Neural progenitor cell (in vitro differentiated cells): ENCODE measurements at regions not wholly inside any gene's neighbourhood (a gene's known extent, or its start where the extent isn't known, plus 50 kb on each side); places are given as distances from the start of the nearest gene placed in this dataset.

Experiments used
- DNase-seq: peaks from one replicate; pipeline ENCODE4 v3.0.0-alpha.2; 2016; ENCODE audit warnings: low spot score
- H2AFZ ChIP-seq: fragments of 200-600 bp; sonication (generic); replicated peaks from 2 replicates; pipeline ENCODE4 v1.6.1; 2016; ENCODE audit warnings: antibody characterized with exemption
- H3F3A ChIP-seq: fragments of 200-600 bp; sonication (generic); 2 replicates; pipeline ENCODE4 v1.6.1; 2016; ENCODE audit warnings: antibody characterized with exemption, low read depth
- H3K27ac ChIP-seq: fragments of 200-600 bp; sonication (generic); 2 replicates; pipeline ENCODE4 v1.5.1; 2016; ENCODE audit warnings: mild to moderate bottlenecking
- H3K27me3 ChIP-seq: fragments of 200-600 bp; sonication (generic); 2 replicates; pipeline ENCODE4 v1.6.1; 2016; ENCODE audit warnings: mild to moderate bottlenecking, moderate library complexity
- H3K36me3 ChIP-seq: fragments of 200-600 bp; sonication (generic); 2 replicates; pipeline ENCODE4 v1.5.1; 2016
- H3K4me1 ChIP-seq: fragments of 200-600 bp; sonication (generic); 2 replicates; pipeline ENCODE4 v1.6.1; 2016; ENCODE audit warnings: mixed run types
- H3K4me2 ChIP-seq: fragments of 200-600 bp; sonication (generic); 2 replicates; pipeline ENCODE4 v1.6.1; 2016
- H3K4me3 ChIP-seq: fragments of 200-600 bp; sonication (generic); 2 replicates; pipeline ENCODE4 v1.5.1; 2016
- H3K79me2 ChIP-seq: fragments of 200-600 bp; sonication (generic); 2 replicates; pipeline ENCODE4 v1.6.1; 2016; ENCODE audit warnings: low read depth
- H3K9ac ChIP-seq: fragments of 200-600 bp; sonication (generic); 2 replicates; pipeline ENCODE4 v1.6.1; 2016
- H3K9me3 ChIP-seq: fragments of 200-600 bp; sonication (generic); 2 replicates; pipeline ENCODE4 v1.5.1; 2016; ENCODE audit warnings: low read depth
- H4K20me1 ChIP-seq: fragments of 200-600 bp; sonication (generic); 2 replicates; pipeline ENCODE4 v1.6.1; 2016; ENCODE audit warnings: low read depth
- H3K27ac Mint-ChIP-seq: 3 replicates; pipeline ENCODE4 v1.8.0; 2021; ENCODE audit warnings: mixed read lengths
- H3K27me3 Mint-ChIP-seq: 2 replicates; pipeline ENCODE4 v1.8.0; 2022; ENCODE audit warnings: low read depth, mild to moderate bottlenecking, inconsistent platforms, moderate library complexity, mixed read lengths; ENCODE audit not compliant: insufficient read depth
- H3K36me3 Mint-ChIP-seq: 3 replicates; pipeline ENCODE4 v1.8.0; 2021; ENCODE audit warnings: mixed read lengths
- H3K4me1 Mint-ChIP-seq: 3 replicates; pipeline ENCODE4 v1.8.0; 2021; ENCODE audit warnings: mixed read lengths
- H3K4me3 Mint-ChIP-seq: 3 replicates; pipeline ENCODE4 v1.8.0; 2021; ENCODE audit warnings: mild to moderate bottlenecking, moderate library complexity, mixed read lengths
- H3K9me3 Mint-ChIP-seq: 3 replicates; pipeline ENCODE4 v1.8.0; 2020; ENCODE audit warnings: mixed read lengths
- CTCF ChIP-seq: fragments of 200-600 bp; sonication (generic); IDR thresholded peaks from 2 replicates; pipeline ENCODE4 v1.5.1; 2017; ENCODE audit warnings: antibody characterized with exemption, mild to moderate bottlenecking
- EZH2 ChIP-seq: fragments of 200-600 bp; sonication (generic); IDR thresholded peaks from 2 replicates; pipeline ENCODE4 v1.6.1; 2017; ENCODE audit warnings: antibody characterized with exemption, mild to moderate bottlenecking, moderate library complexity
- EZH2phosphoT487 ChIP-seq: fragments of 200-600 bp; sonication (generic); IDR thresholded peaks from 2 replicates; pipeline ENCODE4 v1.6.1; 2017; ENCODE audit warnings: antibody characterized with exemption

- Histone ChIP-seq H3K4me2 (no peak overlapping the region), H3K9ac (no peak overlapping the region), H3K79me2 (no peaks in the 10 kb centered on the region), H3K36me3 (no peaks in the 10 kb centered on the region), H4K20me1 (no peaks in the 10 kb centered on the region), H3K27me3 (no peaks in the 10 kb centered on the region), H3K4me1 (no peaks in the 10 kb centered on the region), H2AFZ (no peak overlapping the region), H3K9me3 (no peaks in the 10 kb centered on the region), H3K27ac (no peak overlapping the region), H3F3A (no peaks in the 10 kb centered on the region), H3K4me3 (no peak overlapping the region)
- Mint-ChIP-seq H3K36me3 (no peaks in the 10 kb centered on the region), H3K27ac (no peak overlapping the region), H3K27me3 (peaks cover 2% of the 10 kb centered on the region), H3K4me3 (no peak overlapping the region), H3K4me1 (no peaks in the 10 kb centered on the region), H3K9me3 (no peaks in the 10 kb centered on the region)
- no peak for DNase-seq
- TF ChIP-seq EZH2phosphoT487 (no peak), CTCF (no peak), EZH2 (no peak)
Measured at GRCh38 chr16:62903961-62904502, 867.8 kb upstream of the CDH8 start.

DNA sequence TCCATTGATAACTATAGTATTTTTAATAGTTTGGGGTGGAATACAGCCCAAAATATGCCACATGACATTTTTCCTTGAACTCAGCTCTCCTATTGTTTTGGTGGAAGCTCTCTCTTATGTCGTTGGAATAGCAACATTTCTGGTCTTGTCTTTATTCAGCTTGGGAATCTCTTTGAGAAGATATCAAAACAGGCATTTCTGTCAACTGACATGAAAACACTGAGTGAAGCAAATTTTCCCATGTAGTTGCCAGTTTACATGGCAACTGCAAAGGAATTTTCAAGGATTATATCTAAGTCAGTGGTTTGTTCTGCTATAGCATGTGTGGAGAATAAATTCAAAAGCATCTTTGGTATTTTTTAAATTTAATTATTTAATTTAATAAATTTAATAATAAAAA, 863.5 kb upstream of the CDH8 start:
- H3K4me1 ChIP-seq = no peaks in the 10 kb centered on the region
- no peaks in the 10 kb centered on the region for H3K36me3 Mint-ChIP-seq

GRCh38 chr16:62889097-62889496, 852.9 kb upstream of the CDH8 start:
- TF ChIP-seq EZH2 (no peak), EZH2phosphoT487 (no peak), CTCF (no peak)
- H3K9ac ChIP-seq = no peak overlapping the region
- H3K9me3 ChIP-seq = no peaks in the 10 kb centered on the region
- H4K20me1 ChIP-seq = no peaks in the 10 kb centered on the region
- Mint-ChIP-seq H3K9me3 (peaks cover 6% of the 10 kb centered on the region), H3K27ac (no peak overlapping the region), H3K27me3 (no peaks in the 10 kb centered on the region), H3K4me1 (no peaks in the 10 kb centered on the region), H3K36me3 (no peaks in the 10 kb centered on the region), H3K4me3 (no peak overlapping the region)
- H3K27me3 ChIP-seq = no peaks in the 10 kb centered on the region
- no peaks in the 10 kb centered on the region for H3K4me1 ChIP-seq
- no peak overlapping the region for H3K4me2 ChIP-seq
- no peaks in the 10 kb centered on the region for H3F3A ChIP-seq
- H3K36me3 ChIP-seq = peaks cover 2% of the 10 kb centered on the region
- no peak overlapping the region for H2AFZ ChIP-seq
- no peak for DNase-seq
- no peaks in the 10 kb centered on the region for H3K79me2 ChIP-seq
- H3K27ac ChIP-seq = no peak overlapping the region
- no peak overlapping the region for H3K4me3 ChIP-seq

More for the DNA sequence above, 863.5 kb upstream of the CDH8 start:
- DNase-seq = no peak
- TF ChIP-seq EZH2phosphoT487 = no peak
- TF ChIP-seq EZH2 = no peak
- TF ChIP-seq CTCF = no peak
- Histone ChIP-seq H3K27me3 (no peaks in the 10 kb centered on the region), H3K9ac (no peak overlapping the region), H3F3A (no peaks in the 10 kb centered on the region), H3K9me3 (no peaks in the 10 kb centered on the region), H3K4me2 (no peak overlapping the region), H3K36me3 (no peaks in the 10 kb centered on the region), H2AFZ (no peak overlapping the region), H3K4me3 (no peak overlapping the region), H3K79me2 (no peaks in the 10 kb centered on the region), H3K27ac (no peak overlapping the region), H4K20me1 (no peaks in the 10 kb centered on the region)
- Mint-ChIP-seq H3K9me3 (peaks cover 8% of the 10 kb centered on the region), H3K27me3 (no peaks in the 10 kb centered on the region), H3K4me1 (no peaks in the 10 kb centered on the region), H3K27ac (no peak overlapping the region), H3K4me3 (no peak overlapping the region)
